Stomach (tissue), 8 donors: ENCODE measurements at regions not wholly inside any gene's neighbourhood (a gene's known extent, or its start where the extent isn't known, plus 50 kb on each side); places are given as distances from the start of the nearest gene placed in this dataset.

Experiments used
- DNase-seq, 2 donors: peaks; one replicate each; pipeline versions ENCODE4 v3.0.0 to v3.0.0-alpha.2; 2013 to 2019
- H3K27ac ChIP-seq, 5 donors: fragments of 200-600 bp in 4 of 5; sonication (generic) in 4 of 5; one replicate each; pipeline ENCODE4 v1.5.1; 2013 to 2019; ENCODE audit warnings: mild to moderate bottlenecking in 1 of 5, moderate library complexity in 1 of 5
- H3K27me3 ChIP-seq, 3 donors: fragments of 200-600 bp; sonication (generic); one replicate each; pipeline ENCODE4 v1.5.1; 2017 to 2019; ENCODE audit warnings: mixed run types in 1 of 3
- H3K36me3 ChIP-seq, 4 donors: fragments of 200-600 bp; sonication (generic); 1 replicate in 3 of 4; 2 replicates in 1 of 4; pipeline ENCODE4 v1.5.1; 2016 to 2019
- H3K4me1 ChIP-seq, 4 donors: fragments of 200-600 bp; sonication (generic); one replicate each; pipeline ENCODE4 v1.5.1; 2016 to 2019
- H3K4me3 ChIP-seq, 4 donors: fragments of 200-600 bp; sonication (generic) in 3 of 4; one replicate each; pipeline ENCODE4 v1.5.1; 2016 to 2019; ENCODE audit warnings: mild to moderate bottlenecking in 1 of 4
- H3K9me3 ChIP-seq, 4 donors: fragments of 200-600 bp; sonication (generic); one replicate each; pipeline ENCODE4 v1.5.1; 2016 to 2019
- CTCF ChIP-seq, 7 experiments: fragments of 450-650 bp in 4 of 7; fragments of 200-600 bp in 3 of 7; sonication (generic) in 3 of 7; IDR thresholded peaks; one replicate each; pipeline ENCODE4 v1.5.1; 2016 to 2019; ENCODE audit warnings: antibody characterized with exemption in 7 of 7, control low read depth in 2 of 7, mild to moderate bottlenecking in 1 of 7
- EP300 ChIP-seq: sonication (generic); formaldehyde crosslinking; IDR thresholded peaks from one replicate; pipeline ENCODE4 v1.6.1; 2017; ENCODE audit warnings: antibody characterized with exemption
- POLR2A ChIP-seq, 4 donors: fragments of 450-650 bp; IDR thresholded peaks; one replicate each; pipeline ENCODE4 v1.6.1; 2016; ENCODE audit warnings: antibody characterized with exemption in 4 of 4, control low read depth in 2 of 4, mild to moderate bottlenecking in 1 of 4, moderate library complexity in 1 of 4
- POLR2AphosphoS5 ChIP-seq, 3 donors: sonication (generic); formaldehyde crosslinking; IDR thresholded peaks; one replicate each; pipeline ENCODE4 v1.6.1; 2016; ENCODE audit warnings: antibody characterized with exemption in 3 of 3
- WGBS, 5 donors: extraction: QIAGEN DNeasy Blood & Tissue Kit in 3 of 5; methylation state at CpG; one replicate each; pipeline versions ENCODE4 v1.1.5 to v1.1.7; 2013 to 2018; 5-methylcytosine and 5-hydroxymethylcytosine counted together
- intact Hi-C: fragments of 100-400 bp; cut with DNase I; formaldehyde crosslinking; loops from one replicate; pipeline ENCODE4 v1.15.1; 2023; ENCODE audit warnings: low total_unique reads
- donor health status: healthy with polysubstance abuse.
- donor health status: Bipolar disorder and iron deficiency.
- donor health status: healthy.

- intact Hi-C loops, result no loop called here
- Histone ChIP-seq H3K4me1 (peaks cover 0 to 9% (median 2%) of the 10 kb centered on the region in 4 donors), H3K27me3 (no peaks in the 10 kb centered on the region), H3K27ac (no peak overlapping the region), H3K4me3 (no peak overlapping the region), H3K9me3 (no peaks in the 10 kb centered on the region), H3K36me3 (no peaks in the 10 kb centered on the region)
- TF ChIP-seq EP300 (no peak), CTCF (IDR thresholded peaks at IDR 0.05) (no peak), POLR2A (IDR thresholded peaks at IDR 0.05) (no peak), POLR2AphosphoS5 (IDR thresholded peaks at IDR 0.05) (no peak)
- no peak for DNase-seq
- 29 to 54% (median 41%) methylated on average over 4 of the region's 4 CpGs for WGBS, 5 donors
These were observed 107.6 kb upstream of the TNS3 start for GRCh38 chr7:47689558-47689957.

GRCh38 chr7:47688311-47689100, 106.6 kb upstream of the TNS3 start:
- intact Hi-C loops, result no loop called here
- Histone ChIP-seq H3K4me1 (peaks cover 0 to 9% (median 2%) of the 10 kb centered on the region in 4 donors), H3K36me3 (no peaks in the 10 kb centered on the region), H3K27me3 (no peaks in the 10 kb centered on the region), H3K27ac (no peak overlapping the region), H3K9me3 (no peaks in the 10 kb centered on the region), H3K4me3 (no peak overlapping the region)
- WGBS, 5 donors, result 84 to 92% (median 88%) methylated on average over 15 of the region's 15 CpGs
- peak in 1 of 2 donors; percentile 60 for DNase-seq
- no peak for TF ChIP-seq POLR2A (IDR thresholded peaks at IDR 0.05)
- no peak for TF ChIP-seq CTCF (IDR thresholded peaks at IDR 0.05)
- no peak for TF ChIP-seq POLR2AphosphoS5 (IDR thresholded peaks at IDR 0.05)
- no peak for TF ChIP-seq EP300

GRCh38 chr7:47685712-47686376, 103.9 kb upstream of the TNS3 start:
- intact Hi-C loops, result no loop called here
- Histone ChIP-seq H3K27me3 (no peaks in the 10 kb centered on the region), H3K4me1 (peaks cover 0 to 2% (median 0%) of the 10 kb centered on the region in 4 donors), H3K27ac (no peak overlapping the region), H3K36me3 (no peaks in the 10 kb centered on the region), H3K9me3 (no peaks in the 10 kb centered on the region), H3K4me3 (no peak overlapping the region)
- no peak for TF ChIP-seq POLR2A (IDR thresholded peaks at IDR 0.05)
- no peak for TF ChIP-seq EP300
- no peak for TF ChIP-seq POLR2AphosphoS5 (IDR thresholded peaks at IDR 0.05)
- no peak for TF ChIP-seq CTCF (IDR thresholded peaks at IDR 0.05)
- 83 to 90% (median 84%) methylated on average over 5 of the region's 5 CpGs for WGBS, 5 donors
- no peak for DNase-seq

- H3K27me3 ChIP-seq, result no peaks in the 10 kb centered on the region
- no peaks in the 10 kb centered on the region for H3K9me3 ChIP-seq
- WGBS, 5 donors, result 67 to 91% (median 86%) methylated on average over 3 of the region's 3 CpGs
- no peak for TF ChIP-seq POLR2A (IDR thresholded peaks at IDR 0.05)
- no peak for TF ChIP-seq POLR2AphosphoS5 (IDR thresholded peaks at IDR 0.05)
- no peak for TF ChIP-seq CTCF (IDR thresholded peaks at IDR 0.05)
- TF ChIP-seq EP300, result no peak
- H3K4me1 ChIP-seq, result no peaks in the 10 kb centered on the region
- no peak overlapping the region for H3K4me3 ChIP-seq
- no peaks in the 10 kb centered on the region for H3K36me3 ChIP-seq
- intact Hi-C loops, result no loop called here
- DNase-seq, result no peak
- no peak overlapping the region for H3K27ac ChIP-seq
These were observed 103.2 kb upstream of the TNS3 start for GRCh38 chr7:47685151-47685550.
